ENCODE measurements at regions not wholly inside any gene's neighbourhood (a gene's known extent, or its start where the extent isn't known, plus 50 kb on each side); places are given as distances from the start of the nearest gene placed in this dataset.

DNA sequence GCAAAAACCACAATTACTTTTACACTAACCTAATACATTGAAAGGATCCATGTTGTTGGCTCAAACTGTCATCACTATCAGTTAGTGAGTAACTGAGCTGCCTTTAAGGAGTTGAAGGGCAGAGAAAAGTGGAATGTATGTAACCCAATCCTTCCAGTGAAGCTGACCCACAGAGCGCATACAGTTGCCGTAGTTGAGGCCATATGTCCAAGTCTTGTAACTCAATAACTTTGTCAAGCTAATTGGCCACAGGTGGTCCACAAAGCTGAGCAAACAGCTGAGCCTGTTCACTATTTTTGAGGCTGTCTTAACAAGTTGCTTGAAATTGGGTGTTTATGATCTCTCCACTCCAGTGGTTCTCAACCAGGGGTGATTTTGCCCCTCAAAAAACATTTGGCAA, 169.0 kb upstream of the SLC24A5 start:
- TF ChIP-seq, protein P1, sequence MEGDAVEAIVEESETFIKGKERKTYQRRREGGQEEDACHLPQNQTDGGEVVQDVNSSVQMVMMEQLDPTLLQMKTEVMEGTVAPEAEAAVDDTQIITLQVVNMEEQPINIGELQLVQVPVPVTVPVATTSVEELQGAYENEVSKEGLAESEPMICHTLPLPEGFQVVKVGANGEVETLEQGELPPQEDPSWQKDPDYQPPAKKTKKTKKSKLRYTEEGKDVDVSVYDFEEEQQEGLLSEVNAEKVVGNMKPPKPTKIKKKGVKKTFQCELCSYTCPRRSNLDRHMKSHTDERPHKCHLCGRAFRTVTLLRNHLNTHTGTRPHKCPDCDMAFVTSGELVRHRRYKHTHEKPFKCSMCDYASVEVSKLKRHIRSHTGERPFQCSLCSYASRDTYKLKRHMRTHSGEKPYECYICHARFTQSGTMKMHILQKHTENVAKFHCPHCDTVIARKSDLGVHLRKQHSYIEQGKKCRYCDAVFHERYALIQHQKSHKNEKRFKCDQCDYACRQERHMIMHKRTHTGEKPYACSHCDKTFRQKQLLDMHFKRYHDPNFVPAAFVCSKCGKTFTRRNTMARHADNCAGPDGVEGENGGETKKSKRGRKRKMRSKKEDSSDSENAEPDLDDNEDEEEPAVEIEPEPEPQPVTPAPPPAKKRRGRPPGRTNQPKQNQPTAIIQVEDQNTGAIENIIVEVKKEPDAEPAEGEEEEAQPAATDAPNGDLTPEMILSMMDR (optimal IDR thresholded peaks at IDR 0.05 in 1 of 3, IDR thresholded peaks at IDR 0.05 in 1 of 3, conservative IDR thresholded peaks at IDR 0.05 in 1 of 3; ENCODE audit: extremely low read depth in 1 of 3, insufficient read depth in 2 of 3, low read length in 3 of 3) = no peak
- no peak for TF ChIP-seq EZH2 (IDR thresholded peaks at IDR 0.05; ENCODE audit: low read length)
- dilution Hi-C loops (cut with MboI; ENCODE audit: extremely low pct_ligation_motif_present, low sequenced_read_pairs) = no loop called here
- FAIRE-seq = no peak

DNA sequence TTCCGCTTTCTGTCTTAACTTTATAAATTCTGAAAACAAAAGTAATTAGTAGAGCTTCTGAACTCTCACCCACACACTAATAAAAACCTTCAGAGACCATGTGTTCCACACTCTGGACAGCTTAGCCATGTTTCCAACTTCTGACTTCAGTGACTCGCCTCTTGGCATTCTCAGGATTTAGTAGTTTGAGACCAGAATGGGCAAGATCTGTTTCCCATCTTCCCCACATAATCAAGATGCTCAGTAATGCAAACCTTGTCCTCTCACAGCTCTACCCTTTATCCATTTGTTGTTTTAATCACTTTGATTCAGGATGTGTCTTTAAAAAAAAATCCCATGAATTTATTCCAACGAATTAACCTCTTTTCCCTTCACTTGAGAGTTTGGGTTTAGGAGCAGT, 166.6 kb upstream of the SLC24A5 start:
- Histone ChIP-seq H3K79me2 (ENCODE audit: control insufficient read depth, insufficient read depth, low read length) (no peaks in the 10 kb centered on the region), H3K9ac (ENCODE audit: control insufficient read depth, extremely low read depth, insufficient read depth, low read length) (no peak overlapping the region), H3K9me1 (ENCODE audit: control insufficient read depth, extremely low read depth, insufficient read depth, low read length) (no peaks in the 10 kb centered on the region), H3K4me1 (ENCODE audit: control insufficient read depth, extremely low read depth, insufficient read depth, low read length) (no peaks in the 10 kb centered on the region), H3K4me3 (ENCODE audit: control insufficient read depth in 2 of 3, extremely low read depth in 1 of 3, insufficient read depth in 2 of 3, low read depth in 1 of 3, low read length in 3 of 3) (no peak overlapping the region), H3K27ac (ENCODE audit: control insufficient read depth, insufficient read depth, low read length) (no peak overlapping the region), H2AFZ (ENCODE audit: control insufficient read depth, low read length) (no peak overlapping the region), H3K36me3 (ENCODE audit: control insufficient read depth in 2 of 2, extremely low read depth in 1 of 2, insufficient read depth in 2 of 2, low read length in 2 of 2) (no peaks in the 10 kb centered on the region), H3K9me3 (ENCODE audit: control insufficient read depth, low read depth, low read length) (no peaks in the 10 kb centered on the region), H4K20me1 (ENCODE audit: control insufficient read depth, extremely low read depth, insufficient read depth, low read length) (no peaks in the 10 kb centered on the region), H3K4me2 (ENCODE audit: control insufficient read depth, extremely low read depth, insufficient read depth, low read depth, low read length) (no peak overlapping the region), H3K27me3 (ENCODE audit: control insufficient read depth, extremely low read depth, insufficient read depth, low read length) (no peaks in the 10 kb centered on the region)
- FAIRE-seq = no peak
- dilution Hi-C loops (cut with MboI; ENCODE audit: extremely low pct_ligation_motif_present, low sequenced_read_pairs) = no loop called here
- no peak for TF ChIP-seq EZH2 (IDR thresholded peaks at IDR 0.05; ENCODE audit: low read length)
- TF ChIP-seq, protein P1 (optimal IDR thresholded peaks at IDR 0.05 in 1 of 3, IDR thresholded peaks at IDR 0.05 in 1 of 3, conservative IDR thresholded peaks at IDR 0.05 in 1 of 3; ENCODE audit: extremely low read depth in 1 of 3, insufficient read depth in 2 of 3, low read length in 3 of 3) = no peak
- no peak for DNase-seq (ENCODE audit: low read depth, low spot score)

More for the DNA sequence above, 169.0 kb upstream of the SLC24A5 start:
- Histone ChIP-seq H3K9me1 (ENCODE audit: control insufficient read depth, extremely low read depth, insufficient read depth, low read length) (no peaks in the 10 kb centered on the region), H3K9ac (ENCODE audit: control insufficient read depth, extremely low read depth, insufficient read depth, low read length) (no peak overlapping the region), H4K20me1 (ENCODE audit: control insufficient read depth, extremely low read depth, insufficient read depth, low read length) (no peaks in the 10 kb centered on the region), H3K4me1 (ENCODE audit: control insufficient read depth, extremely low read depth, insufficient read depth, low read length) (no peaks in the 10 kb centered on the region), H3K79me2 (ENCODE audit: control insufficient read depth, insufficient read depth, low read length) (no peaks in the 10 kb centered on the region), H3K27me3 (ENCODE audit: control insufficient read depth, extremely low read depth, insufficient read depth, low read length) (no peaks in the 10 kb centered on the region), H3K36me3 (ENCODE audit: control insufficient read depth in 2 of 2, extremely low read depth in 1 of 2, insufficient read depth in 2 of 2, low read length in 2 of 2) (no peaks in the 10 kb centered on the region), H3K9me3 (ENCODE audit: control insufficient read depth, low read depth, low read length) (no peaks in the 10 kb centered on the region), H2AFZ (ENCODE audit: control insufficient read depth, low read length) (no peak overlapping the region), H3K4me3 (ENCODE audit: control insufficient read depth in 2 of 3, extremely low read depth in 1 of 3, insufficient read depth in 2 of 3, low read depth in 1 of 3, low read length in 3 of 3) (no peak overlapping the region), H3K27ac (ENCODE audit: control insufficient read depth, insufficient read depth, low read length) (no peak overlapping the region), H3K4me2 (ENCODE audit: control insufficient read depth, extremely low read depth, insufficient read depth, low read depth, low read length) (no peak overlapping the region)
- no peak for DNase-seq (ENCODE audit: low read depth, low spot score)
